HFF-Myc (cell line): ENCODE measurements at regions not wholly inside any gene's neighbourhood (a gene's known extent, or its start where the extent isn't known, plus 50 kb on each side); places are given as distances from the start of the nearest gene placed in this dataset.

Experiments used
- DNase-seq: peaks from one replicate; pipeline ENCODE4 v3.0.0-alpha.2; 2011; ENCODE audit warnings: low read depth; ENCODE audit errors: extremely low read depth
- H3K4me3 ChIP-seq: replicated peaks from 2 replicates; pipeline ENCODE4 v1.5.1; 2011; ENCODE audit warnings: low read depth, mild to moderate bottlenecking, control low read depth, low read length
- TF ChIP-seq, protein P1 (sequence below): IDR thresholded peaks from 2 replicates; pipeline ENCODE4 v1.5.1; 2012; ENCODE audit warnings: mild to moderate bottlenecking, low read depth, low read length, control low read depth; ENCODE audit errors: missing control alignments

DNA sequence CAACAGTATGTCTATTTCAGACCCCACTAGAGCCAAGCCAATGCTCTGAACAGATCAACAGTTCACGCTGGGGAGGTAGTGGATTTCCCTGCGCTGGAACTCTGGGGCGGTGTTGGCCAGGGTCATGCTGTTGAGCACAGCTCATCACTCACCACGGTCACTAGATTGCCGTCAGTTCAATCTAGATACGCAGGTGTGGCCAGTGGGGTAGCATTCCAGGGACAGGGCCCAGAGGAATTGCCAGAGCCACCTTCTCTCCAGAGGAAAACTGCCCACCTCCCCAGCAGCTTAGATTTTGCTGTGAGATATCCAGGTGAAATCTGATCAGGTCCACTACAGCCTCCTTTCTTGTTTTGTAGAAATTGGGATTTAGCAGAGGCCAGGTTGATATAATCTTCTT is 101.8 kb downstream of the SOX11 start:
- no peak for DNase-seq
- TF ChIP-seq, protein P1, sequence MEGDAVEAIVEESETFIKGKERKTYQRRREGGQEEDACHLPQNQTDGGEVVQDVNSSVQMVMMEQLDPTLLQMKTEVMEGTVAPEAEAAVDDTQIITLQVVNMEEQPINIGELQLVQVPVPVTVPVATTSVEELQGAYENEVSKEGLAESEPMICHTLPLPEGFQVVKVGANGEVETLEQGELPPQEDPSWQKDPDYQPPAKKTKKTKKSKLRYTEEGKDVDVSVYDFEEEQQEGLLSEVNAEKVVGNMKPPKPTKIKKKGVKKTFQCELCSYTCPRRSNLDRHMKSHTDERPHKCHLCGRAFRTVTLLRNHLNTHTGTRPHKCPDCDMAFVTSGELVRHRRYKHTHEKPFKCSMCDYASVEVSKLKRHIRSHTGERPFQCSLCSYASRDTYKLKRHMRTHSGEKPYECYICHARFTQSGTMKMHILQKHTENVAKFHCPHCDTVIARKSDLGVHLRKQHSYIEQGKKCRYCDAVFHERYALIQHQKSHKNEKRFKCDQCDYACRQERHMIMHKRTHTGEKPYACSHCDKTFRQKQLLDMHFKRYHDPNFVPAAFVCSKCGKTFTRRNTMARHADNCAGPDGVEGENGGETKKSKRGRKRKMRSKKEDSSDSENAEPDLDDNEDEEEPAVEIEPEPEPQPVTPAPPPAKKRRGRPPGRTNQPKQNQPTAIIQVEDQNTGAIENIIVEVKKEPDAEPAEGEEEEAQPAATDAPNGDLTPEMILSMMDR: no peak
- no peak overlapping the region for H3K4me3 ChIP-seq

DNA sequence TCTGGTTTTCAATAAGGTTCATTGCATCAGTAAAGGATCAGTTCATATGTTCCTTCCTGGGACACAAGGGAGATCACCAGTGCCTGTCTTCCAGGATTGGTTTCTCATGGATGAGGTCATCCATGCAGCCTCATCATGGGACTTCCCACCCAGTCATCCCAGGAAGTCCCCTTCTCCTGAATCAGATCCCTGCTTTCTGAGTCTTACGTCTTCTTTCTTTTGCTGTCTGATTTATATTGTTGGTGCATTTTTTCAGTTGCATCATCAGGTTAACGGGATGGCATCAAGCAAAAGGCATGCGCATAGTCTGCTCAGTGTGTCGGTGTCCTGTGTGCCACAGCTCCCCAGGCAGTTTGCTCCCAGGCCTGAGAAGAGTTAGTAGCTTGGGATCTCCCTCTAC is 105.9 kb downstream of the SOX11 start:
- H3K4me3 ChIP-seq: no peak overlapping the region
- no peak for DNase-seq
- TF ChIP-seq, protein P1: no peak

DNA sequence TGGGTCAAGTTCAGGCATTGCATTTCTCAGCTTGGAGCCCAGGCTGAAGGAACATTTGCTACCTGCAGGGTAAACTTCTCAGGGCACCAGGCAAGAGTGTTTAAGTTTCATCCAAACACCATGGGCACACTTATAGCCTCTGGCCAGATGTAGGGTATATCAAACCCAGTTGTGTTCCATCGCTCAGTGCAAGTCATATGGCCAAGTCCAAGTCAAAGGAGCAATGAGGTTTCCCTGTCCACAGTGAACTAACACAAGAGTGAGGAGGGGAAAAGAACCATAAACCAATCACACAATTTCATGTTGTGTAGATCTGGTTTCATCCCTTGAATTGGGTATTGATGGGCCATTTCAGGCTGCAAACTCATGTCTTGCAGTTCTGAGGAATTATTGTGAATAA is 107.2 kb downstream of the SOX11 start:
- no peak overlapping the region for H3K4me3 ChIP-seq
- TF ChIP-seq, protein P1: no peak
- DNase-seq: no peak

DNA sequence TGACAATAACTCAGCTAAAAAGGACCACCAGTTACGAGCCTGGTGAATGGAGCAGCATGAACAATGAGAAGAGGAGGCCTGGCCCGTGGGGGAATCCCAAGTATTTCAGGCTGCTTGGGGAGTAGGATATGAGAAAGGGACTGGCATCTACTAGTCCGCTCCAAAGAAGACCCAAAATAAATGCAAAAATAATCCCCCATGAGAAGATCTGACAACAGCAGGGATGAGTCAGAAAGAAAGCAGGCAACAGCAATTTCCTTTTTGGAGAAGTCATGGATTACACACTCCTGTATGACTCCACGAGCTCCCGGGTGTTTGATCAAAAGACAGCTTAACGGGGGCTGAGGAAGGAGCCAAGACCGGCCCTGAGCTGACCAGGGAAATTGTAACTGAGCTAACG is 111.4 kb downstream of the SOX11 start:
- TF ChIP-seq, protein P1: no peak
- DNase-seq: no peak
- no peak overlapping the region for H3K4me3 ChIP-seq

DNA sequence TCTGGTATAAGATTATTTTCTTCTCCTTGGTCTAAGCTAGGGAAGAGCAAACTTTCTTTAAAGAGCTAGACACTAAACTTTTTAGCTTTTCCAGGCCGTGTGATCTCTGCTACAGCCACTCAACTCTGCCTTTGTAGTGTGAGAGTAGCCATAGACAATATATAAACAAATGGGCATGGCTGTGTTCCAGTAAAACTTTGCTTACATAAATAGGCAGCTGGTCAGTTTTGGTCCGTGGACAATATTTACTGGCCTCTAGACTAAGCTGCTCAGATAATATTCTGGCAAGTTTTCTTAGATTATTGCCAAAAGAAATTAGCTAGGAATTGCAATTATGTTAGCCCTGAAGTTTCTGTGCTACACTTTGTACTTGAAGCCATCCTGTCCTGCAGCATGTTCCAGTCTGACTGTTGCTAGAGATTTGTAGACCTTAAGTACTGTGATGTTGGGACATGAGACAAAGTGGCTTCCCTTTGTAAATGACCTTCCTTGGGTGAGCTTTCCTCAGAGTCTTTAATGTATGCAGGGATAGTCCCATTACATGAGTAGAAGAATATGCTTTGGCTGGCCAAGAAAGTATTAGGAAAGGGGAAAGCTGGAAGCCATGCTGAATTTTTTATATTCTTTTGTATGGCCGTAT is 126.9 kb downstream of the SOX11 start:
- H3K4me3 ChIP-seq: no peak overlapping the region
- no peak for DNase-seq
- TF ChIP-seq, protein P1: no peak

DNA sequence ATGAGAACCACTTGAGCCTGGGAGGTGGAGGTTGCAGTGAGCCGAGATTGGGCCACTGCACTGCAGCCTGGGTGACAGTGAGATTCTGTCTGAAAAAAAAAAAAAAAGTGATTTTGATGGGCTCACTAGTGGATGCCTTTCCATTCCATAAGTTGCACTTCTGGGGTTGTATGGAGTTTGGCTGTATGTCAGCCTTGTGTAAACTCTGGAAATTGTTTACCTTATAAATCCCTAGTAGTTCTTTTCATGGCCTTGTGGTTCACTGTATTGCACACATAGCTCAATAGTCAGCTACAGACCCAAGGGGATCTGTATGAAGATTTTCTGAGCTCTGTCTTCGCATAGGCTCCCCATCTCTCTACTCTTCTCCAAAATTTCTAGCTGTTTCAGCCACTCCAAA is 131.9 kb downstream of the SOX11 start:
- TF ChIP-seq, protein P1: no peak
- H3K4me3 ChIP-seq: no peak overlapping the region

DNA sequence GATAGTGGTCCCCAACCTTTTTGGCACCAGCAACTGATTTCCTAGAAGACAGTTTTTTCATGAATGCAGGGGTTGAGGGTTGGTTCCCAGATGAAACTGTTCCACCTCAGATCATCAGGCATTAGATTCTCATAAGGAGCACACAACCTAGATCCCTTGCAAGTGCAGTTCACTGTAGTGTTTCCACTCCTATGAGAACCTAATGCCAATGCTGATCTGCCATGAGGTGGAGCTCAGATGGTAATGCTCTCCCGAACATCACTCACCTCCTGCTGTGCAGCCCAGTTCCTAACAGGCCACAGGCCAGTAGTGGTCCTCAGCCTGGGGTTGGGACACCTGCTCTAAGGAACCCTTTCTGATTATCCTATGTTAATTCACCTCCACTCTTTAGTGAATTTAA is 133.5 kb downstream of the SOX11 start:
- no peak overlapping the region for H3K4me3 ChIP-seq
- no peak for DNase-seq
- TF ChIP-seq, protein P1: no peak

More for the DNA sequence above, 131.9 kb downstream of the SOX11 start:
- no peak for DNase-seq
